Sigmoid colon (tissue), 4 donors: ENCODE measurements at regions not wholly inside any gene's neighbourhood (a gene's known extent, or its start where the extent isn't known, plus 50 kb on each side); places are given as distances from the start of the nearest gene placed in this dataset.

Experiments
- EP300 ChIP-seq, 4 donors: sonication (generic); formaldehyde crosslinking; IDR thresholded peaks; one replicate each; pipeline ENCODE4 v1.6.1; 2017; ENCODE audit warnings: antibody characterized with exemption in 4 of 4
- POLR2A ChIP-seq, 2 donors: fragments of 450-650 bp; IDR thresholded peaks; one replicate each; pipeline ENCODE4 v1.6.1; 2016; ENCODE audit warnings: antibody characterized with exemption in 2 of 2, mild to moderate bottlenecking in 2 of 2, moderate library complexity in 2 of 2
- TF ChIP-seq, protein P1 (sequence below), 4 experiments: fragments of 450-650 bp in 3 of 4; fragments of 200-600 bp in 1 of 4; IDR thresholded peaks; one replicate each; pipeline ENCODE4 v1.5.1; 2016 to 2019; ENCODE audit warnings: antibody characterized with exemption in 4 of 4, mild to moderate bottlenecking in 3 of 4, moderate library complexity in 2 of 4

DNA sequence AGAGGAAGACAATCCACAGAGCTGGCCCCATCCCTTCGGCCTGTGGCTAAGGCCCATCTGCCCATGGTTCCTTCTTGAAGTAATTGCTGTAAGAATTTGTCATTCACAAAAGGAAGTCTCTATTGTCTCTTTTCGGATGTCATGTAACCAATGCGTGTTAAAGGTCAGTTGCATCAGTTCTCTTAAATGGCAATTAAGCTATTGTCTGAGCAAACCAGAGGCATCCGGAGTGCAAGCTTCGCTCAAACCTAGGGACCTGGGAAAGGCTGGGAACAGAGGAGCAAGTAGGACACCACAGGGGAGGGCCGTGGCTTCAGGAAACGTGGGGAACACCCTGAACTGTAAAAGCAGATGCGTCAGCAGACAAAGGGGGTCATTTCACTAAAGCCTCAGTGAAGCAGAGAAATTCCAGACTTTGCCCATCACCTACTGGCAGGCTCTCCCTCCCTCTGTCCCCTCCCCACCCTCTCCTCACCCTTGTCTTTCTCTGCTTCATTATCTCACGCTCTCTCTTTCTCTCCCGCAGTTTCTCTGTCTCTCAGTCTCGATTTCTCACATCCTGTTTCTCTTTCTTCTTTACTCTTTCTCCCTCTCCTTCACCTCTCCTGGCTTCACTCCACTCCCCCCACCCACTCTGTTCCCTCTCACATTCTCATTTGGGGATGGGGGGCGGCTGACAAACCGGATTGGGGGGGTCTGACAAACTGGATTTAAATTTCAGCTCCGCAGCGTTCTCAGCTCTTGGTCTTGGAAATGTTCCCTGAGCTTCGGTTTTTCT, 204.6 kb upstream of the TNP1 start:
- TF ChIP-seq, protein P1, sequence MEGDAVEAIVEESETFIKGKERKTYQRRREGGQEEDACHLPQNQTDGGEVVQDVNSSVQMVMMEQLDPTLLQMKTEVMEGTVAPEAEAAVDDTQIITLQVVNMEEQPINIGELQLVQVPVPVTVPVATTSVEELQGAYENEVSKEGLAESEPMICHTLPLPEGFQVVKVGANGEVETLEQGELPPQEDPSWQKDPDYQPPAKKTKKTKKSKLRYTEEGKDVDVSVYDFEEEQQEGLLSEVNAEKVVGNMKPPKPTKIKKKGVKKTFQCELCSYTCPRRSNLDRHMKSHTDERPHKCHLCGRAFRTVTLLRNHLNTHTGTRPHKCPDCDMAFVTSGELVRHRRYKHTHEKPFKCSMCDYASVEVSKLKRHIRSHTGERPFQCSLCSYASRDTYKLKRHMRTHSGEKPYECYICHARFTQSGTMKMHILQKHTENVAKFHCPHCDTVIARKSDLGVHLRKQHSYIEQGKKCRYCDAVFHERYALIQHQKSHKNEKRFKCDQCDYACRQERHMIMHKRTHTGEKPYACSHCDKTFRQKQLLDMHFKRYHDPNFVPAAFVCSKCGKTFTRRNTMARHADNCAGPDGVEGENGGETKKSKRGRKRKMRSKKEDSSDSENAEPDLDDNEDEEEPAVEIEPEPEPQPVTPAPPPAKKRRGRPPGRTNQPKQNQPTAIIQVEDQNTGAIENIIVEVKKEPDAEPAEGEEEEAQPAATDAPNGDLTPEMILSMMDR (IDR thresholded peaks at IDR 0.05) = no peak
- TF ChIP-seq POLR2A (IDR thresholded peaks at IDR 0.05) (no peak), EP300 (IDR thresholded peaks at IDR 0.05) (peak in 1 of 4 donors; percentile 58)
